Lower lobe of right lung (tissue), 2 donors: ENCODE measurements at regions not wholly inside any gene's neighbourhood (a gene's known extent, or its start where the extent isn't known, plus 50 kb on each side); places are given as distances from the start of the nearest gene placed in this dataset.
"Not testable (repeated sequence)": the region's sequence is repeated elsewhere in the genome, so short reads cannot be mapped to it uniquely, and the experiment has no call there.

Source experiments
- ATAC-seq, 2 donors: fragments of 200-7000 bp; cut with Tn5 transposase; one replicate each; pipeline ENCODE4 v1.9.1; 2020 to 2022; ENCODE audit warnings: mild to moderate bottlenecking in 2 of 2, moderate library complexity in 2 of 2
- DNase-seq: peaks from one replicate; pipeline ENCODE4 v3.0.0-alpha.2; 2020
- H3K27ac ChIP-seq: fragments of 200-600 bp; one replicate; pipeline ENCODE4 v1.8.0; 2022
- H3K27me3 ChIP-seq: fragments of 200-600 bp; one replicate; pipeline ENCODE4 v1.8.0; 2022; ENCODE audit warnings: low read depth
- H3K36me3 ChIP-seq: fragments of 200-600 bp; one replicate; pipeline ENCODE4 v1.8.0; 2022; ENCODE audit warnings: mild to moderate bottlenecking
- H3K4me1 ChIP-seq: fragments of 200-600 bp; one replicate; pipeline ENCODE4 v1.8.0; 2022
- H3K4me3 ChIP-seq: fragments of 200-600 bp; one replicate; pipeline ENCODE4 v1.8.0; 2022; ENCODE audit warnings: mild to moderate bottlenecking
- H3K9me3 ChIP-seq: fragments of 200-600 bp; one replicate; pipeline ENCODE4 v1.8.0; 2022
- intact Hi-C: fragments of 100-400 bp; cut with DNase I; formaldehyde crosslinking; loops from one replicate; pipeline ENCODE4 v1.11.0; 2022
- TF ChIP-seq, protein P1 (sequence below): fragments of 200-600 bp; IDR thresholded peaks from one replicate; pipeline ENCODE4 v1.8.0; 2022; ENCODE audit warnings: antibody characterized with exemption, mild to moderate bottlenecking
- donor health status: DM: no; HTN: yes; CAD: no; lungs with severe emphysema.

DNA sequence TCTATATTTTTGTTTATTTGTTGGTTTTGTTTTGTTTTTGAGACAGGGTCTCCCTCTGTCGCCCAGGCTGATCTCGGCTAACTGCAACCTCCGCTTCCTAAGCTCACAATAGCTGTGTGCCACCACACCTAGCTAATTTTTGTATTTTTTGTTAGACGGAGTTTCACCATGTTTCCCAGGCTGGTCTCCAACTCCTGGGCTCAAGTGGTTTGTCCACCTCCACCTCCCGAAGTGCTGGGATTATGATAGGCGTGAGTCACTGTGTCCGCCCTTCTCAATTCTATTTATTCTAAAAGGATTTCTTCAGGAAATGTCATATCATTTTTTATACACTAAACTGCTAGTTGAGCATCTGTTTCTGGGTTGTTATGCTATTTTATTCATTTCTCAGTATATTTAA, 1206.0 kb downstream of the OLFM4 start:
- Histone ChIP-seq H3K4me1 (no peaks in the 10 kb centered on the region), H3K27ac (no peak overlapping the region), H3K9me3 (no peaks in the 10 kb centered on the region), H3K36me3 (no peaks in the 10 kb centered on the region), H3K27me3 (no peaks in the 10 kb centered on the region), H3K4me3 (no peak overlapping the region)
- no peak for ATAC-seq
- intact Hi-C loops: no loop called here
- DNase-seq: no peak
- TF ChIP-seq, protein P1, sequence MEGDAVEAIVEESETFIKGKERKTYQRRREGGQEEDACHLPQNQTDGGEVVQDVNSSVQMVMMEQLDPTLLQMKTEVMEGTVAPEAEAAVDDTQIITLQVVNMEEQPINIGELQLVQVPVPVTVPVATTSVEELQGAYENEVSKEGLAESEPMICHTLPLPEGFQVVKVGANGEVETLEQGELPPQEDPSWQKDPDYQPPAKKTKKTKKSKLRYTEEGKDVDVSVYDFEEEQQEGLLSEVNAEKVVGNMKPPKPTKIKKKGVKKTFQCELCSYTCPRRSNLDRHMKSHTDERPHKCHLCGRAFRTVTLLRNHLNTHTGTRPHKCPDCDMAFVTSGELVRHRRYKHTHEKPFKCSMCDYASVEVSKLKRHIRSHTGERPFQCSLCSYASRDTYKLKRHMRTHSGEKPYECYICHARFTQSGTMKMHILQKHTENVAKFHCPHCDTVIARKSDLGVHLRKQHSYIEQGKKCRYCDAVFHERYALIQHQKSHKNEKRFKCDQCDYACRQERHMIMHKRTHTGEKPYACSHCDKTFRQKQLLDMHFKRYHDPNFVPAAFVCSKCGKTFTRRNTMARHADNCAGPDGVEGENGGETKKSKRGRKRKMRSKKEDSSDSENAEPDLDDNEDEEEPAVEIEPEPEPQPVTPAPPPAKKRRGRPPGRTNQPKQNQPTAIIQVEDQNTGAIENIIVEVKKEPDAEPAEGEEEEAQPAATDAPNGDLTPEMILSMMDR: no peak

DNA sequence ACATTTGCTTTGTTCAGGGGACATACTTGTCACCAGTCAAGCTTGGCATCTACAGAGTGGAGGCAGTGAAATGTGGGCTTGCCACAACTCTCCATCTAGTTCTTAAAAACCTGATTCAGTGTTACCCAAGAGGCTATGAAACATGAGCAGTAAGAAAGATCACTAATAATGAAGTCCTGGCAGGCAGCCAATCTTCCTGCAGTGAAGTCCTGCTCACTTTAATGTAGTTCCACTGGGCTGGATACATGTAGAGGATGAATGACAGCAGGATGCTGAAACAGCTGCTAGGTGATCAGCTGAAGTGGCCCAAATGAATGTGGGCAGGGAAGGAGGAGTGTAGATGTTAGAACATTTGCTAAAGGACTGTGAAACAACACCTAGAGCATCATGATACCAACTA, 1213.1 kb downstream of the OLFM4 start:
- intact Hi-C loops: no loop called here
- Histone ChIP-seq H3K4me3 (no peak overlapping the region), H3K4me1 (no peaks in the 10 kb centered on the region), H3K27me3 (no peaks in the 10 kb centered on the region), H3K9me3 (no peaks in the 10 kb centered on the region), H3K27ac (no peak overlapping the region), H3K36me3 (no peaks in the 10 kb centered on the region)
- DNase-seq (no peak), ATAC-seq (no peak)
- TF ChIP-seq, protein P1: no peak

DNA sequence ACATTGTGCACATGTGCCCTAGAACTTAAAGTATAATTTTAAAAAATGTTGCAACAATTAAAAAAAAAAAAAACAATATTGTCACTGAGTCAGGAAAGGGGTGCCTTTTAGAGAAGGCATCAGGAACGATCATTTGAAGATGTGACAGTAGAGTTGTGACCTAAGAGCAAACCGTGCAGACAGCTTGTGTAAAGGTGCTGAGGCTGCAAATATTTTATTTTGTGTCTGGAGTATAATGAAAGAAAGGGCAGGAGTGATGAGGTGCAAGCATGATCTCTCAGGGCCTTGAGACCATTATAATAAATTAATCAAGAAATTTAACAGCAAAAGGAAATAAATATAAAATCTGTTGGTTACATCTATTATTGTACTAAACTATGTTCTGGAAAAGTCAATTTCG, 1219.7 kb downstream of the OLFM4 start:
- intact Hi-C loops: no loop called here
- no peak for ATAC-seq
- no peak for DNase-seq
- Histone ChIP-seq H3K4me1 (no peaks in the 10 kb centered on the region), H3K9me3 (peaks cover 3% of the 10 kb centered on the region), H3K36me3 (no peaks in the 10 kb centered on the region), H3K4me3 (no peak overlapping the region), H3K27ac (no peak overlapping the region), H3K27me3 (no peaks in the 10 kb centered on the region)
- TF ChIP-seq, protein P1: no peak

DNA sequence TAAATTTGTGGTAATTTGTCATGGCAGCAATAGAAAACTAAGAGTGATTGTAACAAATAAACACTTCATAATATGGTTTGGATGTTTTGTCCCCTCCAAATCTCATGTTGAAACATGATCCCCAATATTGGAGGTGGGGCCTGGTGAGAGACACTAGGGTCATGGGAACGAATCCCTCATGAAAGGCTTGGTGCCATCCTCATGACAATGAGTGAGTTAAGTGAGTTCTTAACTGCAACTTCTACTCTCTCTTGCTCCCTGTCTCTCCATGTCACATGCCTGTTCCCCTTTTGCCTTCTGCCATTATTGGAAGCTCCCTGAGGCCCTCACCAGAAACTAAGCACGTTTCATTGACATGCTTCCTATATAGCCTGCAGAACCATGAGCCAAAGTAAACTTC, 1233.2 kb downstream of the OLFM4 start:
- Histone ChIP-seq H3K27ac (no peak overlapping the region), H3K4me1 (no peaks in the 10 kb centered on the region), H3K4me3 (no peak overlapping the region), H3K27me3 (no peaks in the 10 kb centered on the region), H3K36me3 (no peaks in the 10 kb centered on the region), H3K9me3 (no peaks in the 10 kb centered on the region)
- TF ChIP-seq, protein P1: no peak
- no peak for DNase-seq
- intact Hi-C loops: no loop called here
- no peak for ATAC-seq

DNA sequence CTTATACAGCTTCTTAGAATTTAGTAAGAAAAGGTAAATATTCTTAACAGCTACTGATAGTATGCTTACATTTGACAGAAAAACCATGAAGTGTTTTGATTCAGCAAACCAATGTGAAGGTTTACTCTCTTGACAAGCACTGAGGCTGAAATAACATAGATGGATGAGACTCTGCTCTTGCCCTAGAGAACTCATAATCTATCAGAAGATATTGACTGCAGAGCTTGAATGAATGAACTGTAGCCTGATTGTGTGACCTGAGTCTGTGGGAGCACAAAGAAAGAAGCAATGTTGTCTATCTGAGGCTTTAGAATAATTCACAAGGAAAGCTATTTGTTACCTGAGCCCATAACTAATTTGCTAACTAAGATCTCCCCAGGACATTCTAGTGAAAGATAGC, 1235.3 kb downstream of the OLFM4 start:
- DNase-seq: no peak
- no peaks in the 10 kb centered on the region for H3K27me3 ChIP-seq
- H3K36me3 ChIP-seq: no peaks in the 10 kb centered on the region
- no peaks in the 10 kb centered on the region for H3K4me1 ChIP-seq
- TF ChIP-seq, protein P1: no peak
- no peak for ATAC-seq
- no peaks in the 10 kb centered on the region for H3K9me3 ChIP-seq
- no peak overlapping the region for H3K4me3 ChIP-seq
- intact Hi-C loops: no loop called here
- no peak overlapping the region for H3K27ac ChIP-seq

DNA sequence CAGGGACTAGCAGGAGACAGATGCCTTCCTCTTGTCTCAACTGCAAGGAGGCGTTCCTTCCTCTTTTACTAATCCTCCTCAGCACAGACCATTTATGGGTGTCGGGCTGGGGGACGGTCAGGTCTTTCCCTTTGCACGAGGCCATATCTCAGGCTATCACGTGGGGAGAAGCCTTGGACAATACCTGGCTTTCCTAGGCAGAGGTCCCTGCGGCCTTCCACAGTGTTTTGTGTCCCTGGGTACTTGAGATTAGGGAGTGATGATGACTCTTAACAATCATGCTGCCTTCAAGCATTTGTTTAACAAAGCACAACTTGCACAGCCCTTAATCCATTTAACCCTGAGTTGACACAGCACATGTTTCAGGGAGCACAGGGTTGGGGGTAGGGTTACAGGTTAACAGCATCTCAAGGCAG, 1238.6 kb downstream of the OLFM4 start:
- intact Hi-C loops, DNase-seq: not testable (repeated sequence)

DNA sequence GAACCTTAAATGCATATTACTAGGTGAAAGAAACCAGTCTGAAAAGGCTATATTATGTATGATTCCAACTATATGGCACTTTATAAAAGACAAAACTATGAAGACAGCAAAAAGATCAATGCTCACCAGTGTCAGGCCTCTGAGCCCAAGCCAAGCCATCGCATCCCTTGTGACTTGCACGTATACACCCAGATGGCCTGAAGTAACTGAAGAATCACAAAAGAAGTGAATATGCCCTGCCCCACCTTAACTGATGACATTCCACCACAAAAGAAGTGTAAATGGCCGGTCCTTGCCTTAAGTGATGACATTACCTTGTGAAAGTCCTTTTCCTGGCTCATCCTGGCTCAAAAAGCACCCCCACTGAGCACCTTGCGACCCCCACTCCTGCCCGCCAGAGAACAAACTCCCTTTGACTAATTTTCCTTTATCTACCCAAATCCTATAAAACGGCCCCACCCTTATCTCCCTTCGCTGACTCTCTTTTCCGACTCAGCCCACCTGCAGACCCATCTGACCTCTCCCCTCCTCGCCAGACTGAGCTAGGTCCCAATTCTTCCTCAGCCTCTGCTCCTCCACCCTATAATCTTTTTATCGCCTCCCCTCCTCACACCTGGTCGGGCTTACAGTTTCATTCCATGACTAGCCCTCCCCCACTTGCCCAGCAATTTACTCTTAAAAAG, 1239.5 kb downstream of the OLFM4 start:
- H3K4me3 ChIP-seq, H3K27me3 ChIP-seq, H3K4me1 ChIP-seq, DNase-seq, ATAC-seq, H3K27ac ChIP-seq, H3K9me3 ChIP-seq, intact Hi-C loops, H3K36me3 ChIP-seq: not testable (repeated sequence)

More for the DNA sequence above, 1238.6 kb downstream of the OLFM4 start:
- H3K36me3 ChIP-seq, H3K9me3 ChIP-seq, H3K4me1 ChIP-seq, H3K27ac ChIP-seq, H3K4me3 ChIP-seq, H3K27me3 ChIP-seq, ATAC-seq: not testable (repeated sequence)
